Pulmonary artery endothelial cell (primary cell): ENCODE measurements at regions not wholly inside any gene's neighbourhood (a gene's known extent, or its start where the extent isn't known, plus 50 kb on each side); places are given as distances from the start of the nearest gene placed in this dataset.

Experiments used
- DNase-seq: peaks from one replicate; pipeline ENCODE4 v3.0.0-alpha.2; 2011; ENCODE audit warnings: low read depth, low spot score

- no peak for DNase-seq
Measured at GRCh38 chrX:40452031-40452430, 128.7 kb upstream of the ATP6AP2 start.

DNA sequence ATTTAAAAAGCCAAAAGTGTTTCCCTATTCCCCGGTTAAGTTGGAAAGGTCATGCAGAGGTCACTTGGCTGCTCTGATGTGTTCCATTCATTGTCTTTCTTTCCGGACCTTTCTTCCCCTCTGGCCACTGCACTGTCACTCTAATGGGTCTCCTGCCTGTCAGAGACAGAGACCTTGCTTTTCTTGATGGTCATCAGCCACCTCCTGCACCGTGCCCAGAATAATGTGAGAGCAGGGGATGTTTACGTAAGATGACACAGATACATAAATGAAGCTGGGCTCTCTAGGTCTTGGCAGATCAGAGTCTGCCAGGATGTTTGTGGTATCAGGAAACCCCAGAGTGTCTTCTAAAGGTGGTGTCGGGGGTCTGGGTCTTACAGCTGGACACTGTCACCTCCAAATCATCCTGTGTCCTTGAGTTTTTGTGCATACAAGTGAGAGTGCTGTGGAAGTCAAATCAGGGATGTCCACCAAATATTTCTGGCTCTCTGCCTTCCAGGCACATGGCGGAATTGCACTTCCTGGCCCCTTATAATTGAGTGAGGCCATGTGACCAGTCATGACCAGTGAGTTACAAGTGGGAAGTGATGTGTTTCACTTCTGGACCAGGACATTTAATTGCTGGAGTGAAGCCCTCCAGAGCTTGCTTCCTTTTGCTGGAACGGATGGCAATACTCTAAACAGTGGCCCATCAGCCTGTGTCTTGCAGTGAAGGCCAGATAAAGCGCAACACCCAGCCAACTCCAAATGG lies 130.6 kb upstream of the ATP6AP2 start:
- DNase-seq = no peak

DNA sequence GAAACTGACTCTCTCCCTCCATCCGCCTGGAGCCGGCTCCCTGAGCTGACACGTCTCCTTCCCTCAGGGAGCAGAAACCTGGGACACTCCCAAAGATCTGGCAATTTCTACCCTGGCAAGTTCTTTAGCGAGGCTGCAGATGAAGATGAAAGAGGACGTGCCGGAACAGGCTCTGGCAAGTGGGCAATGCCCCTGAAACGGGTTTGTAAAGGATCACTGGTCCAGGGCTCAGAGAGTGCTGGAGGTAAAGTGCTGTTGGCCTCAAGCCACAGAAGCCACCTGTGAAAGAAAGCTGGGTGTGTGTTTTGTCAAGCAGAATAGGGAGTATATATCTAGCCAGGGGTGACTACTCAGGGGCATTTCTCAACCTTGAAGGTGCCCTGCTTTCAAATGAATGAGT lies 131.4 kb upstream of the ATP6AP2 start:
- DNase-seq = no peak

DNA sequence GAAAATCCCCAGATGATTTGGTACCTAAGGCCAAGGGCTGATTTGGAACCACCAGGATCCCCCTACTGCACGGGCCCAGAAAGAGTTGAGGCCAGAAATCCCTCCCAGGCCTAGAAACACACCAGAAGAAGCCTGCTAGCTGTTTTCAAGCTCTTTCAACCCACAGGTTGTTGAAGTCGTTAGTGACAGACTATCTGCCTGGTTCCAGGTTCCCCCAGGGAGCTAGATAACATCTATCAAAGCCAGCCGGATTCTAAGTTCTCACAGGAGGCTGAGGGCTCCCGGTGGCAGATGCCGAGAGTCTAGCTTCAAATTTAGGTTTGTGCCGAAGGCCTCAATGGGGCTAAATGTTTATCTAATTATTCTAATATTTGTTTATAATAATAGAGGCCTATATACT lies 132.0 kb upstream of the ATP6AP2 start:
- no peak for DNase-seq

DNA sequence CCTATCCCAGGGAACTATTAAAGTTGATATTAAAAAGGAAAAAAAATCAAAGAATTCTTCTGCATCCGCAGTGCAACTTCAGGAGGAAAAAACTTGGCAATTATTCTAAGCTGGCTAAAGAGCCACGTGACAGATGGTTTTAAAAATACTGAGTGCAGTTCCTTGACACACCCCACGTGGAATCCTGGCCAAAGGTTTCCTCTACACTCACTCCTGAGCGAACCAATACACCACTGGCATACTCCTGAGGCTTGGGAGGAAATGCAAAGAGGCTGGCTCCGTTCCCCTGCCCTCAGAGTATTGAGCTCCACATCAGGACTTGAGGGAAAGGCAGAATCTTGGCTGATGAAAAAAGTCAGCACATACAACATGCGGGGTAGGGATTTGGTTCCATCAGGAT lies 133.8 kb upstream of the ATP6AP2 start:
- DNase-seq = no peak

DNA sequence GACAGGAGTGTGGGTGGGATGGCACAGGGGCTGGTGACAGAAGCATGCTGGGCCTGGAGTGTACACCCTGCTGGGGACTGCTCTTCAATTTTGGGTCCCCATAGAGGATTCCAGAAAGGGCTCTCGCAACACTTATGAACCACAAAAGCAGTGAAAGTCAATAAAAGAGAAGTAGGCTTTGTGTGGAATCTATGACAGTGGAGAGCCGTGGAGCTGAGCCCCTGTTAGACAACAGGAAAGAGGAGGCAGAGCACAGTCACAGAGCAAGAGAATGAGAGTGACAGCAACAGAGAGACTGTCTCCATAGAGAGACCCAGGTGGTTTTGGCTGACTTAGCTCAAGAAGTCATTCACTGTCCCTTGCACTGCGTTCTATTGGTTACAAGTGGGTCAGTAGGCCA lies 135.1 kb upstream of the ATP6AP2 start:
- no peak for DNase-seq

DNA sequence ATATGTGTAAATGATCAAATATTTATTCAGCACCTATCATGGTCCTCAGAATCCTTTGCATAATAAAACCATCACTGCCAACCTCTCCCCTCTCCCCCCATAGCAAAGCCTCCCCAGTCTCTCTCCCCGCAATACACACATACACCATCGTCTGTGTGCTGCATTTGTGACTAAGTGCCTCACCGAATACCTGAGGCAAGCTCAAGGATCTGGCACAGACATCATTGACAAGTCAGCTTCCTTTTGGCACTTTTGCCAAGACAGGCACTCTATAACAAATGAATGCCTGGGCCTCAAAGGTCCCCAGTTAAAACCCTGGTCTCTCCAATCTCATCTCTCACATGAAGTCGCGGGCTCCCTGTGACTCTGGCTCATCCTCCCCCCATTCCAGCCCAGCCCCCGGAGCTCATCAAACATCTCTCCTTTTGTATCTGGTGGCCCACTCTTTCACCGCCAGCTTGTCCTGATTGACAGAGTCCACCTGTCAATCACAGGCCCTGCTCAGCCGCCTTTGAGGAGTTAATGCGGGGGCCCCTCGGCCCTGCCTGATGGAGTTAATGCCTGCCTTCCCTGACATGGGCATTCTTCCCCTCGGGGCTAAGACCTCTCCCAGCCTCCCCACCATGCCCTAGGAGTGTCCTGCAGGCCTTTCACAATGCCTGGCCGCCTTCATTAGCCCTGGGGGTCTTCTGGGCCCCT lies 135.8 kb upstream of the ATP6AP2 start:
- no peak for DNase-seq

GRCh38 chrX:40444133-40444532 lies 136.6 kb upstream of the ATP6AP2 start:
- no peak for DNase-seq

GRCh38 chrX:40440866-40441265 lies 139.9 kb upstream of the ATP6AP2 start:
- no peak for DNase-seq

DNA sequence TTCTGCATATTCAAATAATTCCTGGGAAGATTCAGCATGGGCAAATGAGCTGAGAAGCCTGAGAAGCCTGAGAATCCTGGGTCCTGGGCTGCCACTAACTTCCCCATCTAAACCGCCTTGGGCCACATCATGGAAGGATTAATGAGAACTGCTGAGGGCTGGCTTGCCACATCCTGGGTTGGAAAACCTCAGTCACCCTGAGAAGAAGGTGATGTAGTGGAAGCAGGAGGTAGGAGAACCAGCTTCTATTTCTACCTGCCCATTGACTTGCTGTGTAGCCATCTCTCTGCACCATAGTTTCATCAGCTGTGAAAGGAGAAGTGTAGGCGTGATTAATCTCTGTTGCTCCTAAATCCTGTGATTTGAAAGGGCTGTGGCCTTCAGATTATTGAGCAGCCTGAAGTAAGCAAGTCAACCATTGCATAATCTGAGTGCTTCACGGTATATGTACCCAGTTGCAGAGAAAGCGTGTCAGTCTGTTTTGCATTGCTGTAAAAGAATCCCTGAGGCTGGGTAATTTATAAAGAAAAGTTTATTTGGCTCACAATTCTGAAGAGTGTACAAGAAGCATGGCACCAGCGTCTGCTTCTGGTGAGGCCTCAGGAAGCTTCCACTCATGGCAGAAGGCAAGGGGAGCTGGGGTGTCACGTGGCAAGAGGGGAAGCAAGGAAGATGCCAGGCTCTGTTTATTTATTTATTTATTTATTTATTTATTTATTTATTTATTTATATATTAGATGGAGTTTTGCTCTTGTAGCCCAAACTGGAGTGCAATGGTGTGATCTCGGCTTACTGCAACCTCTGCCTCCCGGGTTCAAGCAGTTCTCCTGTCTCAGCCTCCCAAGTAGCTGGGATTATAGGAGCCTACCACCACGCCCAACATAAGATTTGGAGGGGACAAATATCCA lies 140.9 kb upstream of the ATP6AP2 start:
- DNase-seq = no peak

DNA sequence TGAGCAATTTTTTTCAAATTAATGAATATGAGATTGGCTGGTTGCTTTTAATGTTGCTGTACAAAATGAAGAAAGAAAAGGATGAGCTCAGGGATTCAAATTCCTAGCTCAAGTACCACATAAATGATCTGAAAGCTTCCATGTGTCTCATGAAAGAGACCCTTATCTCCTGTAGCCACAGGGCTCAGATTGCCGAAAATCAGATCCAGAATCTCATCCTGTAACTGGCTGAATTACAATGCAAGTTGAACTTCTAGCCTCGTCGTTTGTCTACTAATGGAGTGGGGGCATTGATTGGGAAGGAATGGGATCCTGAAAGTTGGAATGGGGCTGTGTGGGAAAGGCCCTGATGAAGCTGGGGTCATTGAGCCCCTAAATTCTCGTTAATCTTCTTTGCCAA lies 143.4 kb upstream of the ATP6AP2 start:
- DNase-seq = no peak

DNA sequence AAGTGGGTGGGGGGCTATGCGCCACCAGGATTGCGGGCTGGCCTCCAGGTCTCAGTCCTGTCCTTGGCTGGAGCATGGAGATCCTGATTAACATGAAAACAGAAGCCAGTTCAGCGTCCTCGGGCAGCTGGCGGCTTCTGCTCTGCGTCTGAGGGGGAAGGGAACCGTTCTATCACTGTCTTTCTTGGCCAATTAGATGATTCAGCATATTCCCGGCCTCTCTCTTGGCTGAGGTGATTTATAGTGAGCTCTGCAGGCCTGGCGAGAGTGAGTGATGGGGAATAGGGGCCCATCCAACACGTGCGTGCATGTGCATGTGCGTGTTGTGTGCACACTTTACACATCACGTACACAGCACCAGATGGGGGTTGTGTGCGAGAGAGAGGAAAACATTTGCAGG lies 145.8 kb upstream of the ATP6AP2 start:
- no peak for DNase-seq

- no peak for DNase-seq
Measured at GRCh38 chrX:40434443-40434842, 146.3 kb upstream of the ATP6AP2 start.

GRCh38 chrX:40433160-40433559 lies 147.6 kb upstream of the ATP6AP2 start:
- no peak for DNase-seq

- no peak for DNase-seq
Measured at GRCh38 chrX:40424259-40424658, 156.5 kb upstream of the ATP6AP2 start.

- no peak for DNase-seq
Measured at GRCh38 chrX:40423299-40423698, 157.5 kb upstream of the ATP6AP2 start.

GRCh38 chrX:40422021-40422420 lies 158.7 kb upstream of the ATP6AP2 start:
- no peak for DNase-seq

DNA sequence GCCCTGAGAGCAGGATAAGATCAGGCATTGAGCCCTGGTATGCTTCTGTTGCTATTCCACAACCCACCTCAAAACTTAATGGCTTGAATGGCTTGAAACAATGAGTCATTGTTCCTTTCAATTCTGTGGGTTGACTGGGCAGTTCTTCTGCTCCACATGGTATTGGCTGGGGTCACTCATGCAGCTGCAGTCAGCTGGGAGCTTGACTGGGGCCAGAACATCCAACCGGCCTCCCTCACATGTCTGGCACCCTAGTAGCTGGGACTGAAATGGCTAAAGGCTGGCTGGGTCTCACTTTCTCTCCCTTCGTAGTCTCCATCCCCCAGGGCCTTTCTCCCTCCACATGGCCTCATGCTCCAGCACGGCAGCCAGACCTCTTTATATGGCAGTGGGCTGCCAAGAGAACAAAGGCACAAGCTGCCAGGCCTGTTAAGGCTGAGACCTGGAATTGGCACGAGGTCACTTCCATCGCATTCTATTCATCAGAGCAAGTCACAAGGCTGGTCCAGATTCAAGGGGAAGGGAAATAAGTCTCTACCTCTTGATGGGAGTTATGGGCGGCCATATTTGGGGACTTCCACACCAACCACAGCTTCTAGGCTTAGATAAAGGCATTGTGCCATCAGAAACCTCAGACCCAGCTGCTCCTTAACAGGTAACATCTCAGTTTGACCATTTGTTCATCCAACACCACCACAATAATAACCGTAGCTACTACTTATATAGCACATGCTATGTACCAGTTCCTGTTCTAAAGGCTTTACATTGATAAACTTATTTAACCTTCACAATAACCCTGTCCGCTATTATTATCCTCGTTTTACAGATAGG lies 159.7 kb upstream of the ATP6AP2 start:
- DNase-seq = no peak

DNA sequence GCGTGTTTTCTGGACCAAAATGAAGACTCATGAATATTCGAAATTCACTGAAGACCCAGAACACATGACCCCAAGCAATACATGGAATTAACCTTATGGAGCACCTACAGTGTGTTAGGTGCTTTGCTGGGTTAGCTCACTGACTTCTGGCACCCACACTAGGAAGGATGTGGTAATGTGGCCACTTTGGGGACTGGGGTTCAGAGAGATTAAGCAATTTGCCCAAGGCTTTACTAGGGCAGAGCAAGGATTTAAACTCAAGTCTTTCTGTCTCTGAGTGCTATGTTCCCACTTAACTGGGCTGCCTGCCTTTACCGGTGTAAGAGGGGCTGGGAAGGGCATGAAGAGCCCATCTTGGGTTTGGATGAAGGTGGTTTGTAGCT lies 162.0 kb upstream of the ATP6AP2 start:
- DNase-seq = no peak

- DNase-seq = no peak
Measured at GRCh38 chrX:40418146-40418812, 162.5 kb upstream of the ATP6AP2 start.

DNA sequence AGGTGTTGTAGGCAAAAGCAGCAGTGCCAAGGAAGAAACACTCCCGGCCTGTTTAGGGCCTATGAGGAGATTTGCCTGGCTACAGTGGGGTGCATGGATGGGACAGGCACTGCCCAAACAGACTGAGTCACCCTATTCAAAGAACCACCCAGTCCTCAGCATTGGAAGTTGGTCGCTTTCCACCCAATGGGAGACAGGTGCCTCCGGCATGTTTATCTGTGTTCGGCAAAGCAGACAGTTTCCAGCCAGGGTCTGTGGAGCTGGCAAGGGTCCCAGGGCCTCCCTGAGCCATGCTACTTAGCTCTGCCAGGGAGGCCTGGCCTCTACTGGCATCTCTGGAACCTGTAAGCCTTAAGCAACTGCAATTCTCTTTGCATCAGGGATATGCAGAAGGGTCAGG lies 165.1 kb upstream of the ATP6AP2 start:
- no peak for DNase-seq
